SH-SY5Y (cell line): ENCODE measurements at regions not wholly inside any gene's neighbourhood (a gene's known extent, or its start where the extent isn't known, plus 50 kb on each side); places are given as distances from the start of the nearest gene placed in this dataset.

ENCODE experiments used
- GATA2 ChIP-seq: IDR thresholded peaks from 2 replicates; pipeline ENCODE4 v1.6.1; 2011; ENCODE audit warnings: mild to moderate bottlenecking, low read depth, low read length
- GATA3 ChIP-seq: IDR thresholded peaks from 2 replicates; pipeline ENCODE4 v1.6.1; 2011; ENCODE audit warnings: low read depth, mild to moderate bottlenecking, low read length, moderate library complexity

DNA sequence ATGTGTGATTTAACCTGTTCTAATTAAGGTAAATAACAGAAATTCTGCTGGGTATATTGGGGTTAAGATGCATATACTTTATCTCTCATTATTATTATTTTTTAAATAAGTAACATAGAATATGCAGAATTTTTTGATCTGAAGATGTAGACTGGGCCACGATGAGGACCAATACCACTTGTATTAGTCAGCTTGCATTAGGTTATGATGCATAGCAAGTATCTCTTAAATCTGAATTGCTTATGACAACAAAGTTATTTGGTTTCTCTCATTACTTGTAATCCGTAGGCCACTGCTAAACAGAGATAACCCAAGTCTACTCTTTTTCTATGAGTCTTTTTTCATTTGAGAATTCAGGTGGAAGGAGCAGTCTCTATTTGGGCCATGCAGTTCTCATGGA, 145.5 kb upstream of the NOVA1 start:
- TF ChIP-seq GATA3, result no peak
- no peak for TF ChIP-seq GATA2
